Activated naive CD4-positive, alpha-beta T cell treated with anti-CD3 and anti-CD28 coated beads, Interleukin-2, amount 50 U/mL, for 72 hours (primary cell): ENCODE measurements at regions not wholly inside any gene's neighbourhood (a gene's known extent, or its start where the extent isn't known, plus 50 kb on each side); places are given as distances from the start of the nearest gene placed in this dataset.

Experiments
- ATAC-seq, 2 donors: fragments of 150-1000 bp; cut with Tn5 transposase; 2 replicates each; pipeline ENCODE4 v1.10.0; 2021; ENCODE audit warnings: mild to moderate bottlenecking in 2 of 2, moderate library complexity in 2 of 2
- DNase-seq, 2 donors: peaks; one replicate each; pipeline ENCODE4 v3.0.0; 2021 to 2022; ENCODE audit warnings: low spot score in 2 of 2
- H3K27ac Mint-ChIP-seq, 2 donors: one replicate each; pipeline ENCODE4 v1.8.0; 2022; ENCODE audit warnings: mild to moderate bottlenecking in 2 of 2, mixed read lengths in 2 of 2
- H3K36me3 Mint-ChIP-seq, 2 donors: one replicate each; pipeline ENCODE4 v1.8.0; 2022; ENCODE audit warnings: mixed read lengths in 2 of 2
- H3K9me3 Mint-ChIP-seq, 2 donors: one replicate each; pipeline ENCODE4 v1.8.0; 2022; ENCODE audit warnings: mixed read lengths in 2 of 2

DNA sequence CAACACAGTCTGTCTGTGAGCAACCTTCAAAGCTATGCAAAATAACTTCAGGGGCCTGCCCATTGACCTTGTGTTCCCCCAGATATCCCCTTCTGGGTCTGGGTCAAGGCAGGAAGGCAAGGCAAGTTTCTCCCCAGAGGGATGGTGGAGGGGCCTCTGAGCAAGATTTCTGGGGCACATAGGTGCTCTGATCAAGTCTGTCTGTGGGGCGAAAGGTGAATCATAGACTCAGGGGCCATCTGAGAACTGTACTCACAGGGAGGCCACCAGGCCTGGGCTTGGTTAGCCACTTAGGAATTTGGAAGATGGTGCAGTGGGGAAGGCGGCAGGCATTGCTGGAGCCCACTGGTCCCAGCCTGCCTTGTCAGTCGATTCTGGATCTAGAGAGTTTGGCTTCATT, 92.4 kb downstream of the MINAR1 start:
- ATAC-seq (no peak), DNase-seq (no peak)
- Mint-ChIP-seq H3K27ac (no peak overlapping the region), H3K36me3 (no peaks in the 10 kb centered on the region), H3K9me3 (no peaks in the 10 kb centered on the region)

DNA sequence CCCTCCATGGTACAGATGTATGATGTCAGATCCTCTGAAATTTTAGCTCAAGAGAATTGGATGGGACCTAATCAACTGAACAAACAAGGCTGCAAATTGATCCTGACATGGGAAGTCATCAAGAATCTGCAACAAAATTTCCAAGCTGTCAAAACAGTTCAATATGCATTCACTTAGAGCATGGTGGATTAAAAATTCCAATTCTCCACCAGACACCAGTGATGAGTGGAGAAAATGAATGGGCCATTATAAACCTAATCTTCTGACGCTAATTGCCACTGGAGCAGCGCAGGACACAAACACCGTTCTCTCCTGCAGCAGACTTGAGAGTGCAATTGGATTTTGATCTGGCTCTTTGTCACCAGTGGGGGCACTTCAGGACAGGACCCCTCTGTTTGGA, 94.2 kb downstream of the MINAR1 start:
- no peak for DNase-seq

DNA sequence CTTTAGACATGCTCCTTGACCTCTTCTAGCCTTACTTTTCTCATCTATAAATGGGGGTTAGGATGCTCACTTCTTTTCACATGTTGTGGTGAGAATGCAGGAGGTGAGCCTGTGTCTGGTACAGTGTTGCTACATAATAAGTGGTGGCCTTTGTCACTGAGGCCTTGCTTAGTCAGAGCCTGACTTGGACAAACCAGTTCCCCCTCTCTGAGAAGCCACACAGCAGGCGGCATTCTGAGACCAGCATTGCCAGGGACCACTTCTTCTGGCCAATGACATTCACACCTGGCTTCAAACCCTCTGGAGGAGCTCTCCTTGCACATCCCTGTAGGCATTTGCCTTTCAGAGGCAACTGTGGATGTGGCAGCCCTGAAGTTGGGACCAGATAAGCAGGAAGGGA, 95.7 kb downstream of the MINAR1 start:
- DNase-seq (no peak), ATAC-seq (no peak)
- Mint-ChIP-seq H3K27ac (no peak overlapping the region), H3K9me3 (no peaks in the 10 kb centered on the region), H3K36me3 (no peaks in the 10 kb centered on the region)

More for the DNA sequence above, 94.2 kb downstream of the MINAR1 start:
- H3K27ac Mint-ChIP-seq = no peak overlapping the region
- H3K36me3 Mint-ChIP-seq = no peaks in the 10 kb centered on the region
- no peak for ATAC-seq
- no peaks in the 10 kb centered on the region for H3K9me3 Mint-ChIP-seq

DNA sequence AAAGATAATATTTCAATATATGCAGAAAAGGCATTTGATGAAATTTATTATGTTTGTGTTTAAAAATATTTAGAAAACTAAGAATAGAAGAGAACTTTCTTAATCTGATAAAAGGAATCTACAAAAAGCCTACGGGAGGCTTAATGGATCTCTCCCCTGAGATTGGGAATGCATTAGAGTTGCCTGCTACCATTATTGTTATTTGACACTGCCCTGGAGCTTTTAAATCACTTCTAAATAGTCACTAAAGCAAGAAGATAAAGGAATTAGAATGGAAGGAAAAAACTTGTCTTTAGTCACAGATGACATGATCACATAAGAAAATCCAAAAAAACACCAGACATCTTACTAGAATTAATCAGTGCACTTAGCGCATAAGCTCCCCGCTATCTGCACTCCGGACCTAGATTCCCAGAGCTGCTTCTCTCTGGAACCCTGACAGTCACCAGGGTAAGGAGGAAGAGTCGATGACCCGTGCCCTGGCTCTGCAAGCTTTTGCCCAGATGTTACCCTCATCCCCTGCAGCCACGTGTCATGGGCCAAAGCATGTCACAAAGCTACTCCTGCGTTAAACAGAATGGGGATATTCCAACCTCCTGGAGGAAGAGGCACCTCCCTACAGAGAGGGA, 97.1 kb downstream of the MINAR1 start:
- no peaks in the 10 kb centered on the region for H3K36me3 Mint-ChIP-seq

DNA sequence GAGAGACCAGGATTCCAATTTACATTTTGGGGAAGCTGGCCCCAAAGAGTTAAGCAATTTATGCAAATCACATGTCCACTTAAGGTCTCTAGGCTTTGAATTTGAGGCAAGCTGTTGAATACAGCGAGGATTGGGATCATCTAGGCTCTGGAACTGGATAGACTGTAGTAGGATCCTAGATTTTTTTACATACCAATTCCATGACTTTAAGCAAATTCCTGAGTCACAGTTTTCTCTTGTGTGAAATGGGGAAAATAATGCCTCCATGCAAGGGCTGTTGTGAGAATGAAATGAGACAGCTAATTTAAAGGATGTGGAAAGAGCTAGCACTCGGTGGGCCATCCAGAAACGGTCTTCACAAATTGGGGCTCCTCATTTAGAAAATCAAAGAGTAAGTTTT, 103.4 kb downstream of the MINAR1 start:
- DNase-seq = no peak
- no peaks in the 10 kb centered on the region for H3K9me3 Mint-ChIP-seq
- H3K36me3 Mint-ChIP-seq = no peaks in the 10 kb centered on the region
- no peak overlapping the region for H3K27ac Mint-ChIP-seq
- no peak for ATAC-seq

More for the DNA sequence above, 97.1 kb downstream of the MINAR1 start:
- Mint-ChIP-seq H3K27ac (no peak overlapping the region), H3K9me3 (no peaks in the 10 kb centered on the region)
- DNase-seq (no peak), ATAC-seq (no peak)

DNA sequence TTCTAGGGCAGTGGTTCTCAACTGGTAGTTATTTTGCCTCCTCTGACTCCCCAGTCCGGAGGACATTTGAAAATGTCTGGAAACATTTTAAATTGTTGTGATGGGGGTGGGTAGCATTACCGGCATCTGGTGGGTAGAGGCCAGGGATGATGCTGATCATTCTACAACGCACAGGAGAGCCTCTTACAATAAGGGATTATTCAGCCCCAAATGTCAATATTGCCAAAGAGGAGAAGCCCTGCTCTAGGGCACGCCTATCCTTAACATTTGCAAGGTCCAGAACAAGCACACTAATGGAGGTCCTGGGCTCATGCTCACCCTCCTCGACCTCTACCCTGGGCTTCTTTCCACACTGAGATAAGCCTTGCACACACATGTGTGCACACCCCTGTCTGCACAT, 106.4 kb downstream of the MINAR1 start:
- H3K36me3 Mint-ChIP-seq = no peaks in the 10 kb centered on the region
- no peaks in the 10 kb centered on the region for H3K9me3 Mint-ChIP-seq
- no peak for ATAC-seq
- H3K27ac Mint-ChIP-seq = no peak overlapping the region
- no peak for DNase-seq

DNA sequence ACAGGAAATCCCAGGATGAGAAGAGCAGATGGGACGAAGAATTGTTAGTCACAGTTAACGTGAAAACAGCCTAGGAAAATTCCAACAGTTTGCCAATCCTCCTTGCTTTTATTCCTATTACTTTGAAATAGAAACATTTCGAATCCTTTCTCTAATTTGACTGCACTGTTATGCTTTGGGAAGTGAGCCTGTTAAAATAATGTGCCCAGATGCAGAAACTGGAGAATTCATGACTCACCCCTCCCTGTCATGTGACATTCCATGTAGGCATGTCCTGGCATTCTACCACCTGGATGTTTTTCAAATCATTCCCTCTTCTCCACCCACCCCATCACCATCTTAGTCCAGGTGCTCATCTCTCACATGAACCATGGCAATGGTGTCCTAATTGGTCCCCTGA, 107.3 kb downstream of the MINAR1 start:
- H3K9me3 Mint-ChIP-seq = no peaks in the 10 kb centered on the region
- no peak overlapping the region for H3K27ac Mint-ChIP-seq
- no peaks in the 10 kb centered on the region for H3K36me3 Mint-ChIP-seq
- ATAC-seq = no peak
- no peak for DNase-seq

DNA sequence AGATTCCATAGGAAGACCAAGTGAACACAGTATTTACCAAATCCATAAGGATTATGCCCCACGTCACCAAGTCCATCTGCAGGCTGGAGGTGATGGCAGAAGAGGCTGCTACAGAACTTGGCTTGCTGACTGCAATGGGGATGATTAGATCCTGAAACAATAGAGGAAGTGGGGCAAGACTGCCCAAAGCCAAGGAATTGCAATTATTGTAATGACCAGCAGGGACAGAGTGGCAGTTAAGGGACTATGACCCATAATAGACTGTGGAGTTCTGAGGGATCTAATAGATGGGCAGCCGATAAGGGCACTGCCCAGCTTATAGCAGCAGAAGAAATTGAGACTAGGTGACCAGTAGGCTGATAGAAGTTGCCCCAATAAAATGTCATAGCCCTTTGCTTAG, 108.4 kb downstream of the MINAR1 start:
- DNase-seq = no peak
- Mint-ChIP-seq H3K9me3 (no peaks in the 10 kb centered on the region), H3K36me3 (no peaks in the 10 kb centered on the region), H3K27ac (no peak overlapping the region)
- no peak for ATAC-seq

DNA sequence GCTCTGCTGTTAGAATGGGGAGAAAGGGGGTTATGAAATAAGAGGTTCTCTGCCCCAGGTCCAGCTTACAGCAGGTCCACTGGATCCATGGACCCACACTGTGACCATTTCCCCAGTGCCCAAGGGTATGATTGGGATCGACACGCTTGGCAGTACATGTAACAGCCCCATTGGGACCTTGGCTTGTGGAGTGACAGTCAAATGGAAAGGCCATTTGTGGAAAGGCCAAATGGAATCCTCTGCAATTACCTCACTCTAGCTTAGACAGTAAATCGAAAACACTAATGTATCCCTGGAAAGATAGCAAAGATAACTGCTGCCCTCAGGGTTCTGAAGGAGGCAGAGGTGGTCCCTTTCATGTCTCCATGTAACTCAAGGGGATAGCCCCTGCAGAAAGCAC, 109.1 kb downstream of the MINAR1 start:
- Mint-ChIP-seq H3K36me3 (no peaks in the 10 kb centered on the region), H3K27ac (no peak overlapping the region), H3K9me3 (no peaks in the 10 kb centered on the region)
- DNase-seq = no peak
- ATAC-seq = no peak

DNA sequence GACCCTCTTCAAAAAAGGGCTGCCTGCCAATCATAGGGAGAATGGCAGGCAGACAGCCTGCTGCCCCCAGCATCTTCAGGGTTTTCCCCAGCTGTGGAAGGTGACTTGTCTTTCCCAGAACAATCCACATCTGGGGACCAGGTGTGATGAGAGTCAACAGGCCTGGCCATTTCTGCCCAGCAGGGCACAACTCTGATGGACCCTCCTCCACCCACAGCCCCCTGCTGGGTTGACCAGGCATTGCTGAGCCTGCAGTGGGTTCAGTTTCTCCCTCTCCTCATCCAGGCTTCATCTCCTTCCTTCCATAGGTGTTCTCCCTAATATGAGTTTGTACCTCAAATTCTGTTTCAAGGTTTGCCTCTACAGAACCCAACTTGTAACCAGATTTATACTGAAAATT, 111.0 kb downstream of the MINAR1 start:
- ATAC-seq (no peak), DNase-seq (no peak)
- no peaks in the 10 kb centered on the region for H3K9me3 Mint-ChIP-seq
- H3K27ac Mint-ChIP-seq = no peak overlapping the region
- H3K36me3 Mint-ChIP-seq = no peaks in the 10 kb centered on the region

DNA sequence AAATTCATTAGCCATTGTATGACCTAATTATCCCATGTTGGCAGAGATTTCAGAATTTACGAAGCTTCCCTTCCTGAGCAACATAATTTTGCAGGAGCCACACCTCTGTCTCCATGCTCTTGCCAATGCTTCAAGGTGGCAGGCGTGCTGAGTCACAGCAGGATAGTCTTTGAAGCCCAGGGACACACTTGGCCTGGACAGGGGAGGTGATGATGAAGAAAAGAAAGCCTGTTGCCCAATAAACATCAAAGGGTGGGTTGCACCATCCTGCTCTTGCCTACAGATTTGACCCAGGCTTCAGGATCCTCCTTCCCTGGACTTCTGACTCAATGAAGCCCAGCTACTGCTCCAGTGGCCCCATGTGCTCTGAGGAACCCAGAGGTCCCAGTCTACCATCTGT, 117.1 kb downstream of the MINAR1 start:
- Mint-ChIP-seq H3K9me3 (no peaks in the 10 kb centered on the region), H3K36me3 (no peaks in the 10 kb centered on the region), H3K27ac (no peak overlapping the region)
- DNase-seq = no peak
- ATAC-seq = no peak

DNA sequence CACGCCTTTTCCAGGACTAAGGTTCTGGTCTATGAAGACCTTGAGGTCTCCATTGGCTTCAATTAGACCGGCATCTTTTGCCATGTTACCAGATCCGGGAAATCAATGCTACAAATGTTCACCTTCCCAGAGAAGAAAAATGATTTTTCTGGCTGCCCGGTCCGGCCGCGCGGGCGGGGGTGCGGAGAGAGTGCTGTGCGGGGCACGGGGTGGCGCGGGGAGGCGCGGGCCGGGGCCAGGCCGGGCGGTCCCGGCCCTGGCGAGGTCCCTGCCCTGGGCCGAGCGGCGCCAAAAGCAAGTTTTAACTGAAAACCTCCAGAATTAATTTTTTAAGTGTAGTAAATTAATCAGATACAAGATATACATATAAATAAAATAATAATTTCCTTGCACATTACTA, 128.2 kb downstream of the MINAR1 start:
- Mint-ChIP-seq H3K9me3 (no peaks in the 10 kb centered on the region), H3K27ac (no peak overlapping the region), H3K36me3 (no peaks in the 10 kb centered on the region)
- no peak for ATAC-seq
- no peak for DNase-seq

DNA sequence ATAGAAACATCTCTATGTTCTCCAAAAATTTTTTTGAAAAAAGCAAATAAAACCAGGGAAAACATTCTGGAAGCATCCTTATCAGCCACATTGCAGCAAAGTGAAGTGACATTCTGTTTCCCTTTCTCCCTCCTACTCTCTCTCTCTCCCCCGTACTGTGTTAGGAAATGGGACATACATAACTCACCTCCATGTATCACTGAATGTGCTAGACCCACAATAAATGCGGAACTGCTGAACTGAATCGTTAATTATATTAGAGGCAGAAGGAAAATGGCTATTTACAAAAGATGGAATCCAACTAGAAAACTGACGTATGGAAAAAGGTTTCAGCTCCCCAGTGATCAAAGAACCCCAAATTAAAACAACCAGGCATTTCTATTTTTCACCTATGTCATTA, 129.8 kb downstream of the MINAR1 start:
- no peaks in the 10 kb centered on the region for H3K9me3 Mint-ChIP-seq
- no peak for DNase-seq
- H3K27ac Mint-ChIP-seq = no peak overlapping the region
- no peaks in the 10 kb centered on the region for H3K36me3 Mint-ChIP-seq
- no peak for ATAC-seq

DNA sequence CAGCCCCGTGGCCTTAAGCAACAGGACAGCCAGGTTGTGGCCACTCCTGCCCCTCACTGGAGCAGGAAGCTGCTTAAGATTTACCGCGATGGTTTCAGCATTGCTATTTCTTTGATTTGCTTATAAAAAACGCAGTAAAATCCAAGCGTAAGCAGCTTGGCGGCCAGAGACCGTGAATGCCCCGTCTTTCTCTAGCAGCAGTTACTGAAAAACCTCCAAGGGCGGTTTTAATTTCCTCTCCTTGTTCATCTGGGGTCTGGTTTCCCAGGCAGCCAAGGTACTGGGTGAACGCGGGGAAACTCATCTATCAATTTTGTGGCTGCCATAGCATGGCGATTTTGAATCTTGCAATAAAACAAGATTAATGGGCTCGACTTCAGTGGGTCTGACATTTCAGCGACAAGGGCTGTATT, 130.3 kb downstream of the MINAR1 start:
- H3K36me3 Mint-ChIP-seq = no peaks in the 10 kb centered on the region
- ATAC-seq = no peak
- no peak overlapping the region for H3K27ac Mint-ChIP-seq
- no peaks in the 10 kb centered on the region for H3K9me3 Mint-ChIP-seq
- no peak for DNase-seq

DNA sequence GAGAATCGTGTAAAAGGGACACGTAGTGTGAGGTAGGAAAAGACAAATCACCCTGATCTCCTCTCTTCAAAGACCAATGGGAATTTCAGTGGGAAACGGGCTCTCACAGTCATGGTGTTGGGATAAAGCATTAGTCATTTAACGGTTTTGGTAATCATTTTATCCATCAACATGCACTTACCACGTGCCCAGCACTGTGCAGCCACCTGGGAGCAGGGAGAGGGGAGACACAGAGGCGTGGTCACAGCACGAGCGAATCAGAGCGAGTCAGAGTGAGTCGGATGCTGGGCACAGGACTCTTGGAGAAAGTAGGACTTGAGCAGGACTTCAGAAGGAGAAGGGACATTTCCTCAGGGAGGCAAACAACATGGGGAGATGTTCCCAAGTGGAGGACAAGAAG, 130.8 kb downstream of the MINAR1 start:
- ATAC-seq (no peak), DNase-seq (no peak)
- H3K27ac Mint-ChIP-seq = no peak overlapping the region
- no peaks in the 10 kb centered on the region for H3K9me3 Mint-ChIP-seq
- H3K36me3 Mint-ChIP-seq = no peaks in the 10 kb centered on the region

DNA sequence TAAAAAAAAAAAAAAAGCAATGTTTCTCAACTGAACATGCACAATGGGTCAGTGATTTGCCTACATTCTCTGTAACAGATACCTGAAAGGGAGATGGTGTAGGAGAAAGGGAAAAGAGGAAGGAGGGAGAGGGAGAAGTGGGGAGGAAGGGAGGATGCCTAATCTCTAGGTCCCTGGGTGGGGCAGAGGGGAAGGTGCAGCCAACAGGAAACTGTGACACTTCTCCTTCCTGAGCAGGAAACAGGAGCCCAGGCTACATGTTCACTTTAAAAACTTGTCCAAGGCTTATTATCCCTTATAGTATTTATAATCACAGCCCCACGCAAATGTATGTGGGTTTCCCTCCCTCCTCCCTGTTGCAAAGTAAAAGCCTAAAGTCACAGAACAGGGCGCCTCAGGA, 137.9 kb downstream of the MINAR1 start:
- ATAC-seq = no peak

DNA sequence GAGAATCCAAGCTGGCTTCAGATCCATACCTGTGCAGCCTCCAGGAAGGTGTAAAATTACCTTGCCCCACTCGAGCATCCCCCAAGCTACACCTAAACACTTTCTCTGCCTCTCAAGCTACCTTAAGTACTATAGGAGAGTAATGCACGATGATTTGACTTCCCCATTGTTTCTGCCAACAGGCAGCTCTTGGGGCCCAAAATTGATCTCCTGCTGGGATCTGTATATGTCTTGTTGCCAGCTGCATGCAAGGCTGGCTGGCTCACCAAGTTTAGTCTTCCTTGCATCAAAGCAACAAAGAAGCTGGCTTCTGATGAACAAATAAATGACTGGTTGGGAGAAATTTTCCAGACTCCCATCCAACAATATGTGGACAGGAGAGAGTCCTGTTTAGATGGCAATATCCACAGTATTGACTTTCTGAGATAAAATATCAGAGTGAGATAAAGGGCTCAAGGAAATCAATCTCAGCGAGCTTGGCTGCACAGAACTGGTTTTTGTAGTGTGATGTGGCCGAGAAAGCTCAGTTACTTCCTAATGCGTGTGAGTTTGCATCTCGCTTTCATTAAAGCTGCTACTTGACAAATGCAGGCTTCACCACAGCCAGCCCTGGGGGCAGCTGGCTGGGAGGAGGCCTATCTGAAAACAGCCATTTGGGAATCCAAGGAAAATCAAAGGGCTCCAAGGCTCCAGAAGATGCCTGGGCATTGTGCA, 140.7 kb downstream of the MINAR1 start:
- no peaks in the 10 kb centered on the region for H3K9me3 Mint-ChIP-seq
- ATAC-seq (no peak), DNase-seq (no peak)
- no peaks in the 10 kb centered on the region for H3K36me3 Mint-ChIP-seq
- H3K27ac Mint-ChIP-seq = no peak overlapping the region

More for the DNA sequence above, 137.9 kb downstream of the MINAR1 start:
- no peaks in the 10 kb centered on the region for H3K9me3 Mint-ChIP-seq
- no peak for DNase-seq
- no peak overlapping the region for H3K27ac Mint-ChIP-seq
- H3K36me3 Mint-ChIP-seq = no peaks in the 10 kb centered on the region
